ENCODE measurements at regions not wholly inside any gene's neighbourhood (a gene's known extent, or its start where the extent isn't known, plus 50 kb on each side); places are given as distances from the start of the nearest gene placed in this dataset.

DNA sequence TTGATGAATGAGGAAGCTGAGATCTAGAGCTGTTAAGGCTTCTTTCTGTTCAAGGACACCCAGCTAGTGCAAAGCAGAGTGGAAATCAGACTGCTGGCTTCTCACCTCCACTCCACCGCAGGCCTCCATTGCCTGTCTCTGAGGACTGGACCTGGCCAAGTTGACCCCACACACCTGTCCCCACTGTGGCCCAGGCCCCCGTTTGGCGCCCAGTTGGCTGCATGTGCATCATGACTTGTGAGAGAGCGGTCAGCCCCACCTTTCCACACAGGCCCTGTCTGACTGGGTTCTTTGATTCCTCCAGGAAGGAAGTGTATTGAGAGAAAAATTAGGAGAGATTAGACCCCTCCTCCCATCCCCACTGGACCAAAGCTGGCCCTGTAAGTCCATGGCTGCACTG, 206.3 kb upstream of the TLE3 start:
- TF ChIP-seq, protein P1, sequence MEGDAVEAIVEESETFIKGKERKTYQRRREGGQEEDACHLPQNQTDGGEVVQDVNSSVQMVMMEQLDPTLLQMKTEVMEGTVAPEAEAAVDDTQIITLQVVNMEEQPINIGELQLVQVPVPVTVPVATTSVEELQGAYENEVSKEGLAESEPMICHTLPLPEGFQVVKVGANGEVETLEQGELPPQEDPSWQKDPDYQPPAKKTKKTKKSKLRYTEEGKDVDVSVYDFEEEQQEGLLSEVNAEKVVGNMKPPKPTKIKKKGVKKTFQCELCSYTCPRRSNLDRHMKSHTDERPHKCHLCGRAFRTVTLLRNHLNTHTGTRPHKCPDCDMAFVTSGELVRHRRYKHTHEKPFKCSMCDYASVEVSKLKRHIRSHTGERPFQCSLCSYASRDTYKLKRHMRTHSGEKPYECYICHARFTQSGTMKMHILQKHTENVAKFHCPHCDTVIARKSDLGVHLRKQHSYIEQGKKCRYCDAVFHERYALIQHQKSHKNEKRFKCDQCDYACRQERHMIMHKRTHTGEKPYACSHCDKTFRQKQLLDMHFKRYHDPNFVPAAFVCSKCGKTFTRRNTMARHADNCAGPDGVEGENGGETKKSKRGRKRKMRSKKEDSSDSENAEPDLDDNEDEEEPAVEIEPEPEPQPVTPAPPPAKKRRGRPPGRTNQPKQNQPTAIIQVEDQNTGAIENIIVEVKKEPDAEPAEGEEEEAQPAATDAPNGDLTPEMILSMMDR (conservative IDR thresholded peaks at IDR 0.05; ENCODE audit: low read depth, low read length), result no peak
- no peak for DNase-seq (ENCODE audit: low read depth)
- no peak overlapping the region for H3K4me3 ChIP-seq (ENCODE audit: low read depth, low read length)

DNA sequence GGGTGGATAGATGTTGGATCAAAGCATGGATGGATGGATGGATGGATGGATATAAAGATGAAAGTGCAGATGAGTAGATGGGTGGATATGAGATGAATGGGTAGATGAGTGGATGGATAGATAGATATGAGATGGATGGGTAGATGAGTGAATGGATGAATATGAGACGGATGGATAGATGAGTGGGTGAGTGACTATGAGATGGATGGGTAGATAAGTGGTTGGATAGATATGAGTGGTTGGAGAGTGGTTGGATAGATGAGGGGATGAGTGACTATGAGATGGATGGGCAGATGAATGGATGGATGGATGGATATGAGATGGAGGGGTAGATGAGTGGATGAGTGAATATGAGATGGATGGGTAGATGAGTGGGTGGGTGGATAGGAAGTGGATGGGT, 204.6 kb upstream of the TLE3 start:
- TF ChIP-seq, protein P1 (conservative IDR thresholded peaks at IDR 0.05; ENCODE audit: low read depth, low read length), result no peak
- DNase-seq (ENCODE audit: low read depth), result no peak
- no peak overlapping the region for H3K4me3 ChIP-seq (ENCODE audit: low read depth, low read length)

DNA sequence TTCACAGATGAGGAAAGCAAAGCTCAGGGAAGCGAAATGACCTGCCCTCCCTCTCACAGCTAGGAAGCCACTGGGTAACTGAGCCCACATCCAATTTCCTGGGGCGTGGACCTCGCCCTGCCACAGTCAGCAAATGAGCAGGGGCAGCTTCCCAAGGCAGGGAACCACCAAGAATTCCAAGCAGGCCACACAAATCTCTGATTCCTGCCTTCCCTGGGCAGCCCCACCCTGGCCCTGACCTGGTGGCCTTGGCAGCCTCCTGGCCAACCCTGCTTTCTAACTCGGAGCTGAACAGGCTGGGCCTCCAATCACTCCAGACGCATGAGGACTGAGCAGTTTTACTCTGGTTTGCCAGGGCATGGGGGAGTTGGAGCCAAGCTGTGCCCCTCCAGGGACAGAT, 203.7 kb upstream of the TLE3 start:
- DNase-seq (ENCODE audit: low read depth), result no peak
- H3K4me3 ChIP-seq (ENCODE audit: low read depth, low read length), result no peak overlapping the region
- TF ChIP-seq, protein P1 (conservative IDR thresholded peaks at IDR 0.05; ENCODE audit: low read depth, low read length), result no peak

DNA sequence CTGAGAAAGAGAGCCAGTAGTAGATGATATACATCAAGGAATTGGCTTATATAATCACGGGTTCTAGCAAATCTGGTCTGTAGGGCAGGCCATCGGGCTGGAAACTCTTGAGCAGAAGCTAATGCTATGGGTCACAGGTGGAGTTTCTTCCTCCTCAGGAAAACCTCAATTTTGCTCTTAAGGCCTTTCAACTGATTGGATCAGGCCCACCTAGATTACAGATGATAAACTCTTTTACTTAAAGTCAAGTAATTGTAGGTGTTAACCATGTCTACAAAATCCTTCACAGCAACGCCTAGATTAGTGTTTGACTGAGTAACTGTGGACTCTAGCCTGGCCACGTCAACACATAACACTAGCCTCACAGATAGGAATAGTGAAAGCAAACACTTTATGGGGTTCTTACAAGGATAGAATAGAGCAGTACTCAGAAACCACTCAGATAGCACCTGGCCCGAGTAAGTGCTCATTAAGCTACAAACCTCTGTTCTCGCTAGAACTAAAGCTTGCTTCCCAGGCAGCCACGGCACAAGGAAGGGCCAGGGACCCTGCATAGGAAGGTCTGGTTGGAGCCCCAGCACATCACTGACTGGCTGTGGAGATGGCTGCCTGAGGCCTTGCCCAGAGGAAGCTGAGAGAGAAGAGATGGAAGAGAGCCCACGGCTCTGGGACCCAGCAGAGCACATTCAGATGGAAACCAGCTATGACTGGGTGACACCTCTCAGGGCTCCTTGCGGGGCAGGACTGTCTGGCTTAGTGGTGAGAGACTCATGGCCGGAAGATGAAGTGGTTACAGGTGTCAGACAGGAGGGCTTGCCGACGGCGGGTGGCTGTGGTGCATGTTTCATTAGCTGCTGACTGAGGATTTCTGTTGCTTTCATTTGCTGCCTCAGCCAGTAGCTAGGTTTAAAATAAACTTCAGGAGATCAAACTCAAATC, 202.5 kb upstream of the TLE3 start:
- H3K4me3 ChIP-seq (ENCODE audit: low read depth, low read length), result no peak overlapping the region
- TF ChIP-seq, protein P1 (conservative IDR thresholded peaks at IDR 0.05; ENCODE audit: low read depth, low read length), result no peak
- DNase-seq (ENCODE audit: low read depth), result no peak

DNA sequence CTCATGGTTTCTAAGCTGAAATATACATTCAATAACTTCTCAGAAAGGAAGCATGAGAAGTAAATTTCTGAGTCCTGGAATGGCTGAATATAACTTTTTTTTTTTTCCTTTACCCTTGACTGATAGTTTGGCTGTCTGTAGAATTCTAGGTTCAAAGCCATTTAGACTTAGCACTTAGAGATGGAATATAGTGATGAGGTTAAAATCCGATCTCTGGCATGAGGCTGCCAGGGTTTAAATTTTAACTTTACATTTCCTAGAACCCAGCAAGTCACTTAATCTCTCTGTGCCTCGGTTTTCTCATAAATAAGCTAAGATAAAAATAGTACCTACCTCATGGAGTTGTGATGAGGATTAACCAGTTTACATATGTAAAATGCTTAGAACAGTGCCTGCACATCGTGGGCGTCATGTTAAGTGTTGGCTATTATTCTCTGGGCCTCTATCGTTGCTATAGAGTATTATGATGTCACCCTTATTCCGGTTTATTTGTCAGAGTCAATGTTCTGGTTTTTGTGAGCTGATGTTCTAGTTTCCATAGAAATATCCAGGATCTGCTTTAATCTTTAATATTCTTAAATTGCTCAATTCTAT, 199.8 kb upstream of the TLE3 start:
- H3K4me3 ChIP-seq (ENCODE audit: low read depth, low read length), result no peak overlapping the region
- TF ChIP-seq, protein P1 (conservative IDR thresholded peaks at IDR 0.05; ENCODE audit: low read depth, low read length), result no peak
- no peak for DNase-seq (ENCODE audit: low read depth)

DNA sequence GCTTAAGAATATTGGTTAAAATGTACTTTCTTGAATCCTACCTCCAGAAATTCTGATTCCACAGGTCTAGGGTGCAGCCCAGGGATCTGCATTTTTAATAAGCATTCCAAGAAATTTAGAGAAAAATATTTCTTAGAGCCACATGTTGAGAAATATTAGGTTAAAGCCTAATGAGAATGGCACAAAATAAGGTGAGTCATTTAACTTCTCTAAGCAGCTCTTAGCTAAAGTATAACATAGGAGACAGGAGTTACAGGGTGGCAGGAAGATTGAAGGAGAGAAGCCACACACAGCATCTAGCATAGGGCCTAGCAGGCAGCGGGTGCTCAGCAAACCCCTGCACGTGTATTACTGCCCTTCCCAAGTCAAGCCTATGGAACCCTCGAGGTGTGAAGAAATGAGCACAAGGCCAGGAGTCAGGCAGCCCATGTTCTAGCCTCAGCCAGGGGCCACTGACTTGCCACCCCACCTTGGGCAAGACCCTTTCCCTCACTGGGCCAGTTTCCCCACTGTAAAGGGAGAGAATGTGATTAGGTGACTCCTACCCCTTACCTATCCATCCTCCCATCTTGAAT, 197.1 kb upstream of the TLE3 start:
- H3K4me3 ChIP-seq (ENCODE audit: low read depth, low read length), result no peak overlapping the region
- no peak for DNase-seq (ENCODE audit: low read depth)
- TF ChIP-seq, protein P1 (conservative IDR thresholded peaks at IDR 0.05; ENCODE audit: low read depth, low read length), result no peak
